GM21576 (cell line): ENCODE measurements at regions not wholly inside any gene's neighbourhood (a gene's known extent, or its start where the extent isn't known, plus 50 kb on each side); places are given as distances from the start of the nearest gene placed in this dataset.

Experiments
- ATAC-seq: cut with Tn5 transposase; IDR thresholded peaks from one replicate; pipeline ENCODE4 v1.9.1; 2021; ENCODE audit warnings: mild to moderate bottlenecking, moderate library complexity; ENCODE audit not compliant: unreplicated experiment

- no peak for ATAC-seq
Measured at GRCh38 chr16:80309178-80309577, 231.6 kb upstream of the DYNLRB2 start.

- ATAC-seq, result no peak
Measured at GRCh38 chr16:80305410-80305809, 235.4 kb upstream of the DYNLRB2 start.

- ATAC-seq, result no peak
Measured at GRCh38 chr16:80303691-80304090, 237.1 kb upstream of the DYNLRB2 start.

GRCh38 chr16:80300876-80301275, 239.9 kb upstream of the DYNLRB2 start:
- ATAC-seq, result no peak

- no peak for ATAC-seq
Measured at GRCh38 chr16:80300456-80300855, 240.3 kb upstream of the DYNLRB2 start.

- no peak for ATAC-seq
Measured at GRCh38 chr16:80299416-80299815, 241.4 kb upstream of the DYNLRB2 start.

- no peak for ATAC-seq
Measured at GRCh38 chr16:80298676-80299075, 242.1 kb upstream of the DYNLRB2 start.

- no peak for ATAC-seq
Measured at GRCh38 chr16:80296034-80296433, 244.8 kb upstream of the DYNLRB2 start.

- no peak for ATAC-seq
Measured at GRCh38 chr16:80294172-80294571, 246.6 kb upstream of the DYNLRB2 start.

GRCh38 chr16:80288616-80289015, 252.2 kb upstream of the DYNLRB2 start:
- ATAC-seq, result no peak

GRCh38 chr16:80287674-80288073, 253.1 kb upstream of the DYNLRB2 start:
- ATAC-seq, result no peak

- no peak for ATAC-seq
Measured at GRCh38 chr16:80285104-80285503, 255.7 kb upstream of the DYNLRB2 start.

- ATAC-seq, result no peak
Measured at GRCh38 chr16:80283466-80284392, 257.1 kb upstream of the DYNLRB2 start.

- no peak for ATAC-seq
Measured at GRCh38 chr16:80280557-80280956, 260.2 kb upstream of the DYNLRB2 start.

GRCh38 chr16:80279656-80280055, 261.1 kb upstream of the DYNLRB2 start:
- ATAC-seq, result no peak

- ATAC-seq, result no peak
Measured at GRCh38 chr16:80277182-80277581, 263.6 kb upstream of the DYNLRB2 start.

- ATAC-seq, result no peak
Measured at GRCh38 chr16:80274576-80275191, 266.1 kb upstream of the DYNLRB2 start.

- no peak for ATAC-seq
Measured at GRCh38 chr16:80273635-80274538, 266.9 kb upstream of the DYNLRB2 start.

- ATAC-seq, result no peak
Measured at GRCh38 chr16:80265624-80266306, 275.0 kb upstream of the DYNLRB2 start.

- no peak for ATAC-seq
Measured at GRCh38 chr16:80263848-80264694, 276.7 kb upstream of the DYNLRB2 start.
